ENCODE measurements at regions not wholly inside any gene's neighbourhood (a gene's known extent, or its start where the extent isn't known, plus 50 kb on each side); places are given as distances from the start of the nearest gene placed in this dataset.
"Not testable (repeated sequence)": the region's sequence is repeated elsewhere in the genome, so short reads cannot be mapped to it uniquely, and the experiment has no call there.

DNA sequence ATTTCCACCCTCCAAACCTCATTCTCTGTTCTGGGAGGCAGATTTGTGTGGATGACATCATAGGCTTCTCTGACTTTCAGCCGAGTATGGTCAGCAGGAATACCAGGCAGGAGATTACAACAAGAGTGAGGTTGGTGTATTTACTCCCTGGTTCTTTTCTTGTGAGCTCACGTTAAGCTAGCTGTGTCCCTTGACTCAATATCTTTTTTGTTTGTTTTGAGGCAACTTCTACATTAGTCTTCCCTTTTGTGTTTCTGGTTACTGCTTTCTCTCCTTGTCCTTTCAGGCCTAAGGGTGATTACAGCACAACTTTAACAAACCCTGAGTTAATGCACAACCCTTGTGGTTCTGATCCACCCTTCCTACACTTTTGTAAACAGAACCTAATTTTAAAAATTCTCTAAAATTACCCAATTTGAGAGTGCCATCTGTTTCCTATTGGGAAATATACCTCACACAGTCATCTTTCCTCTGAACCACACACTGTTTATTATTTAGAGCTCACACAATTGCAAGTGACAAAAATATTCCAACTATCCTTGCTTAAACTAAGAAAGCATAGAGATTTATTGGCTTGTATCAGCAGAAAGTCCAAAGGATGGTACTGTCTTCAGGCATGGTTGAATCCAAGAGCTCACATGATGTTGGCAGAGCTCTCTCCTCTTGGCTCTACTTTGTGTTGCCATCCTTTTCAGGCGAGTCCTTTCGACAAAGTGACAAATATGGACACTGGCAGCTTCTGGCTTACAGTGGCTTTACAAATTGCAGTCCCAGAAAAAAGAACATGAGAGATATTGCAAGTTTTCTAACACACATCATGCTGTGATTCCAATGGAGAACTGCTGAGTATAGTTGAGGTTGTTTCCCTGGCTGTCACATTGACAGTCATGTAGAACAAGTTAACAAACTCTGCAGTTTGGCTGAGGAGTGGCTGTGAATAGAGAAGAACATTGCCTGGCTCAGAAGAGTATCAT lies 150.5 kb upstream of the DDIT4L start:
- DNase-seq (ENCODE audit: low read depth in 1 of 2, low spot score in 1 of 2) = no peak
- CTCF ChIA-PET = interaction anchor here (1.0 kb wide), 1 partner anchor 9 kb away, joined by 3 read pairs; no protein-coding TSS in a partner anchor
- Histone ChIP-seq H3K4me2 (no peak overlapping the region), H3K9me3 (no peaks in the 10 kb centered on the region), H3K27ac (no peak overlapping the region), H3K4me1 (no peaks in the 10 kb centered on the region), H3K4me3 (no peak overlapping the region)
- TF ChIP-seq MYC (IDR thresholded peaks at IDR 0.05; ENCODE audit: borderline replicate concordance, low read length) (no peak), HOXB5 (CRISPR knock-in tag; IDR thresholded peaks at IDR 0.05) (no peak)
- FAIRE-seq = no peak
- POLR2A ChIA-PET = no interaction called here
- WGBS (ENCODE audit: missing lambda C conversion rate) = 23% methylated on average over 4 of the region's 4 CpGs
- ATAC-seq = no peak

DNA sequence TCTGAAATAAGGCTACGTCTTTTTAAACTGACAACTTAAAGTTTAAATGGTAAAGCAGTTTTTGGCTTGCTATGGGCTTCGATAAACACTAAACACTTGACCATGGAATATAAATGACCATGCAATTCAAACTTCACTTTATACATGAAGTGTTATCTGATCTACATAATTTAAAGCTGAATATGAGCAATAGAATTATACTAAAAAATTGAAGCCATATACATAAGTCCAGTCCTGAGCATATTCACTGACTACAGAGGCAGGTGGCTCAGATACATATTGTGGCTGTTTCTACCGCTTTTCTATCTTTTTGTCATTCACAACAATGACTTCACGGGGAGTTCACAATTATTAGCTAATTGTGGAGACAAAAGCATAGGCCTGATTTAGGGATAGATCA lies 149.6 kb upstream of the DDIT4L start:
- no peaks in the 10 kb centered on the region for H3K4me1 ChIP-seq
- DNase-seq (ENCODE audit: low read depth in 1 of 2, low spot score in 1 of 2) (no peak), ATAC-seq (no peak), FAIRE-seq (no peak)
- CTCF ChIA-PET = interaction anchor here (1.0 kb wide), 1 partner anchor 8 kb away, joined by 3 read pairs; no protein-coding TSS in a partner anchor
- H3K4me2 ChIP-seq = no peak overlapping the region
- POLR2A ChIA-PET = no interaction called here
- H3K4me3 ChIP-seq = no peak overlapping the region
- H3K27ac ChIP-seq = no peak overlapping the region
- no peaks in the 10 kb centered on the region for H3K9me3 ChIP-seq
- 75% methylated on average over 4 of the region's 4 CpGs for WGBS (ENCODE audit: missing lambda C conversion rate)
- TF ChIP-seq TP53 (CRISPR knock-in tag; IDR thresholded peaks at IDR 0.05) (no peak), SMC3 (IDR thresholded peaks at IDR 0.05) (no peak), ZFP36 (IDR thresholded peaks at IDR 0.05; ENCODE audit: borderline replicate concordance, partially characterized antibody) (no peak)

DNA sequence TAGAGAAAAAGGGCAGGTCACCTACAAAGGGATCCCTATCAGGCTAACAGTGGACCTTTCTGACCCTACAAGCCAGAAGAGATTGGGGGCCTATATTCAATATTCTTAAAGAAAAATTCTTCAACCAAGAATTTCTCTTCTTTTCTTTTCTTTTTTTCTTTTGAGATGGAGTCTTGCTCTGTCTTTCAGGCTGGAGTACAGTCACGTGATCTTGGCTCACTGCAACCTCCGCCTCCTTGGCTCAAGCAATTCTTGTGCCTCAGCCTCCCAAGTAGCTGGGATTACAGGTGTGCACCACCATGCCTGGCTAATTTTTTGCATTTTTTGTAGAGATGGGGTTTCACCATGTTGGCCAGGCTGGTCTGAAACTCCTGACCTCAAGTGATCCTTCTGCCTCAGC lies 143.2 kb upstream of the DDIT4L start:
- H3K27ac ChIP-seq; H3K4me3 ChIP-seq; DNase-seq (ENCODE audit: low read depth in 1 of 2, low spot score in 1 of 2); H3K9me3 ChIP-seq; POLR2A ChIA-PET; H3K4me1 ChIP-seq; FAIRE-seq; H3K4me2 ChIP-seq; ATAC-seq: not testable (repeated sequence)
- 32% methylated on average over 2 of the region's 2 CpGs for WGBS (ENCODE audit: missing lambda C conversion rate)
- CTCF ChIA-PET = interaction anchor here (1.2 kb wide), 1 partner anchor 17 kb away, joined by 3 read pairs; no protein-coding TSS in a partner anchor

DNA sequence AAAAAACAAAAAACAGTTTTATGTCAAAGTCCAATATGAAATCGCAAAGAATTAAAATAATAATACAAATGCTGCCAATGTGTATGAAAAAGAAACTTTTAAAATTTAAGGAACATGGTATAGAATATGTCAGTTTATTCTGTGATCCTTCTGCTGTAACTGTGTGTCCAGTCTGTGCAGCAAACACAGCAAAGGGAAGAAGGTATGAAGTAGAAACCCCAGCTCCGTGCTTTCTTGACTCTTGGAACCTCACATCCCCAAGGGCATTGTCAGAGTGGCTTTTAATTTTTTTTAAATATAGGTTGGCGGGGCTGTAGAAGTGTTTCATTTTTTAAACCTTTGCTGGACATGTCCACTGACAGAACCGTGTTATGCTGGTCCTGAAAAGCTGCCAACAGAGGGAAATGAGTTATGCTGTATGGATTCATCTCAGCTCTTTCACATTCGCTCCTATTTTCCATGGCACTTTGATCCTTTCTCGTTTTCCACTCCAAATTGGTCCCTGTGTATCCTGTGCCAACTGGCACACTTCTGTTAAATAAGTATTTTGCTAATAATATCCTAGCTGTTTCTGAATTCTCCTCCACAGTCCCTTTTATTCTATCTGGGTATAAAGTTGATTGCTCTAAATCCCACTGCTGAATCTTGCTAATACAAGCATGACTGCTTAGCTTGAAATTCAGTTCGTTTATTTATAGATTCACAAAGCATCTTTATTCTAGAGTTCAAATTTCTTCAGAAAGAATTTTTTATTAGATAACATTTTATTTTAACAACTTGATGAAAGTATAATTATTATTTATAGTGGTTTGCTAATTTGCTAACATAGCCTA lies 127.0 kb upstream of the DDIT4L start:
- FAIRE-seq (no peak), ATAC-seq (no peak), DNase-seq (ENCODE audit: low read depth in 1 of 2, low spot score in 1 of 2) (no peak)
- Histone ChIP-seq H3K27ac (no peak overlapping the region), H3K4me2 (no peak overlapping the region), H3K4me1 (no peaks in the 10 kb centered on the region), H3K4me3 (no peak overlapping the region), H3K9me3 (no peaks in the 10 kb centered on the region)
- WGBS (ENCODE audit: missing lambda C conversion rate) = 26% methylated on average over 7 of the region's 7 CpGs
- ChIA-PET CTCF (interaction anchor here (1.1 kb wide), 1 partner anchor 17 kb away, joined by 3 read pairs; no protein-coding TSS in a partner anchor), POLR2A (no interaction called here)
- TF ChIP-seq KDM1A (IDR thresholded peaks at IDR 0.05; ENCODE audit: low read depth) = no peak
- TF ChIP-seq HOXB5 (CRISPR knock-in tag; IDR thresholded peaks at IDR 0.05) = no peak
- TF ChIP-seq SREBF2 (IDR thresholded peaks at IDR 0.05) = no peak
- no peak for TF ChIP-seq SMC3 (IDR thresholded peaks at IDR 0.05)
- TF ChIP-seq, protein P1, sequence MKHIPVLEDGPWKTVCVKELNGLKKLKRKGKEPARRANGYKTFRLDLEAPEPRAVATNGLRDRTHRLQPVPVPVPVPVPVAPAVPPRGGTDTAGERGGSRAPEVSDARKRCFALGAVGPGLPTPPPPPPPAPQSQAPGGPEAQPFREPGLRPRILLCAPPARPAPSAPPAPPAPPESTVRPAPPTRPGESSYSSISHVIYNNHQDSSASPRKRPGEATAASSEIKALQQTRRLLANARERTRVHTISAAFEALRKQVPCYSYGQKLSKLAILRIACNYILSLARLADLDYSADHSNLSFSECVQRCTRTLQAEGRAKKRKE (CRISPR knock-in tag; IDR thresholded peaks at IDR 0.05; ENCODE audit: low read depth) = no peak
- no peak for TF ChIP-seq TFCP2L1 (CRISPR knock-in tag; IDR thresholded peaks at IDR 0.05)
- no peak for TF ChIP-seq ZFP36 (IDR thresholded peaks at IDR 0.05; ENCODE audit: borderline replicate concordance, partially characterized antibody)
- TF ChIP-seq, protein P2, sequence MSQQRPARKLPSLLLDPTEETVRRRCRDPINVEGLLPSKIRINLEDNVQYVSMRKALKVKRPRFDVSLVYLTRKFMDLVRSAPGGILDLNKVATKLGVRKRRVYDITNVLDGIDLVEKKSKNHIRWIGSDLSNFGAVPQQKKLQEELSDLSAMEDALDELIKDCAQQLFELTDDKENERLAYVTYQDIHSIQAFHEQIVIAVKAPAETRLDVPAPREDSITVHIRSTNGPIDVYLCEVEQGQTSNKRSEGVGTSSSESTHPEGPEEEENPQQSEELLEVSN (IDR thresholded peaks at IDR 0.05; ENCODE audit: borderline replicate concordance, low read depth) = no peak
- no peak for TF ChIP-seq ZNF302 (CRISPR knock-in tag; IDR thresholded peaks at IDR 0.05)
- TF ChIP-seq JUNB (IDR thresholded peaks at IDR 0.05) = no peak
- no peak for TF ChIP-seq EP300 (IDR thresholded peaks at IDR 0.05)

All from A549 (cell line).